ENCODE measurements at regions not wholly inside any gene's neighbourhood (a gene's known extent, or its start where the extent isn't known, plus 50 kb on each side); places are given as distances from the start of the nearest gene placed in this dataset.

GRCh38 chr1:239995281-239995680 is 96.4 kb upstream of the FMN2 start:
- Histone ChIP-seq H3K79me2 (ENCODE audit: low read depth) (no peaks in the 10 kb centered on the region), H3K27me3 (ENCODE audit: insufficient read depth, low read depth) (peaks cover 14% of the 10 kb centered on the region), H3K36me3 (ENCODE audit: low read depth) (no peaks in the 10 kb centered on the region), H3K9me3 (ENCODE audit: insufficient read depth, low read depth) (no peaks in the 10 kb centered on the region), H3F3A (ENCODE audit: insufficient read depth, low read depth) (no peaks in the 10 kb centered on the region), H3K9me2 (ENCODE audit: insufficient read depth) (no peaks in the 10 kb centered on the region), H4K20me1 (ENCODE audit: insufficient read depth) (no peaks in the 10 kb centered on the region), H2AFZ (no peak overlapping the region), H3K27ac (no peak overlapping the region), H3K4me2 (no peak overlapping the region), H3K4me1 (replicated peaks; ENCODE audit: insufficient read depth) (no peaks in the 10 kb centered on the region), H3K4me3 (no peak overlapping the region)
- ChIA-PET POLR2A (ENCODE audit: unreplicated experiment) (no interaction called here), CTCF (interaction anchor here (0.6 kb wide), 1 partner anchor 1800 kb away, joined by 3 read pairs; no protein-coding TSS in a partner anchor)
- intact Hi-C loops (cut with micrococcal nuclease; ENCODE audit: unreplicated experiment), result no loop called here
- no peak for TF ChIP-seq CTCF (conservative IDR thresholded peaks at IDR 0.05)
- TF ChIP-seq EZH2 (IDR thresholded peaks at IDR 0.05; ENCODE audit: low read depth), result no peak
- DNase-seq, result no peak
- no TSS peak for BruUV-seq (replicated peaks)

GRCh38 chr1:239997160-239997514 is 94.5 kb upstream of the FMN2 start:
- Histone ChIP-seq H3K79me2 (ENCODE audit: low read depth) (no peaks in the 10 kb centered on the region), H3K4me3 (no peak overlapping the region), H3K27ac (no peak overlapping the region), H3K4me2 (no peak overlapping the region), H3F3A (ENCODE audit: insufficient read depth, low read depth) (no peaks in the 10 kb centered on the region), H3K4me1 (replicated peaks; ENCODE audit: insufficient read depth) (no peaks in the 10 kb centered on the region), H3K9me2 (ENCODE audit: insufficient read depth) (no peaks in the 10 kb centered on the region), H3K36me3 (ENCODE audit: low read depth) (no peaks in the 10 kb centered on the region), H2AFZ (no peak overlapping the region), H3K27me3 (ENCODE audit: insufficient read depth, low read depth) (peaks cover 14% of the 10 kb centered on the region), H4K20me1 (ENCODE audit: insufficient read depth) (no peaks in the 10 kb centered on the region), H3K9me3 (ENCODE audit: insufficient read depth, low read depth) (no peaks in the 10 kb centered on the region)
- no peak for TF ChIP-seq EZH2 (IDR thresholded peaks at IDR 0.05; ENCODE audit: low read depth)
- no peak for TF ChIP-seq CTCF (conservative IDR thresholded peaks at IDR 0.05)
- ChIA-PET POLR2A (ENCODE audit: unreplicated experiment) (no interaction called here), CTCF (no interaction called here)
- no TSS peak for BruUV-seq (replicated peaks)
- intact Hi-C loops (cut with micrococcal nuclease; ENCODE audit: unreplicated experiment), result no loop called here
- no peak for DNase-seq

GRCh38 chr1:239997515-239998311 is 94.0 kb upstream of the FMN2 start:
- Histone ChIP-seq H3K27me3 (ENCODE audit: insufficient read depth, low read depth) (peaks cover 15% of the 10 kb centered on the region), H3K36me3 (ENCODE audit: low read depth) (no peaks in the 10 kb centered on the region), H3K79me2 (ENCODE audit: low read depth) (no peaks in the 10 kb centered on the region), H3K27ac (no peak overlapping the region), H3K9me3 (ENCODE audit: insufficient read depth, low read depth) (no peaks in the 10 kb centered on the region), H3F3A (ENCODE audit: insufficient read depth, low read depth) (no peaks in the 10 kb centered on the region), H4K20me1 (ENCODE audit: insufficient read depth) (no peaks in the 10 kb centered on the region), H3K4me1 (replicated peaks; ENCODE audit: insufficient read depth) (no peaks in the 10 kb centered on the region), H3K9me2 (ENCODE audit: insufficient read depth) (no peaks in the 10 kb centered on the region), H3K4me3 (no peak overlapping the region), H3K4me2 (no peak overlapping the region), H2AFZ (no peak overlapping the region)
- POLR2A ChIA-PET (ENCODE audit: unreplicated experiment), result no interaction called here
- BruUV-seq (replicated peaks), result no TSS peak
- DNase-seq, result no peak
- intact Hi-C loops (cut with micrococcal nuclease; ENCODE audit: unreplicated experiment), result no loop called here
- TF ChIP-seq CTCF (conservative IDR thresholded peaks at IDR 0.05), result no peak
- TF ChIP-seq EZH2 (IDR thresholded peaks at IDR 0.05; ENCODE audit: low read depth), result no peak
- CTCF ChIA-PET, result no interaction called here

Measured in PC-9 (cell line).